ENCODE measurements at regions not wholly inside any gene's neighbourhood (a gene's known extent, or its start where the extent isn't known, plus 50 kb on each side); places are given as distances from the start of the nearest gene placed in this dataset.

- H3K36me3 ChIP-seq (ENCODE audit: control insufficient read depth in 2 of 4, insufficient read depth in 4 of 4, low read length in 3 of 4): no peaks in the 10 kb centered on the region
- H3K27ac ChIP-seq (ENCODE audit: low read depth, low read length): no peak overlapping the region
- H3K23ac ChIP-seq (ENCODE audit: insufficient read length): no peak overlapping the region
- WGBS, 2 experiments (ENCODE audit: extremely low coverage in 1 of 2, insufficient coverage in 1 of 2, insufficient read length in 1 of 2, insufficient replicate concordance in 2 of 2, low coverage in 1 of 2, low lambda C conversion rate in 2 of 2, missing lambda C conversion rate in 1 of 2): 93% methylated on average over 3 of the region's 3 CpGs; no CpG with 5 or more reads in 1 of the 2 experiments
- FAIRE-seq: no peak
- H2BK20ac ChIP-seq (ENCODE audit: low read length): no peak overlapping the region
- no peak overlapping the region for H2BK15ac ChIP-seq (ENCODE audit: low read length)
- POLR2A ChIA-PET (ENCODE audit: partially characterized antibody): no interaction called here
- H3K9me3 ChIP-seq (ENCODE audit: insufficient read depth in 2 of 2, low read depth in 1 of 2, low read length in 1 of 2): no peaks in the 10 kb centered on the region
- H3K18ac ChIP-seq (ENCODE audit: extremely low read depth, low read length): no peak overlapping the region
- DNase-seq (ENCODE audit: low read depth in 1 of 2, low spot score in 2 of 2): no peak
- CTCF ChIA-PET (ENCODE audit: partially characterized antibody): no interaction called here
- H2AK5ac ChIP-seq (ENCODE audit: low read depth, low read length): no peak overlapping the region
- H4K8ac ChIP-seq (ENCODE audit: extremely low read depth, insufficient read depth, low read length): no peak overlapping the region
- H3K56ac ChIP-seq (replicated peaks; ENCODE audit: insufficient read length, low read depth, low read length): no peak overlapping the region
- TF ChIP-seq BCL11A (IDR thresholded peaks at IDR 0.05; ENCODE audit: low read depth in 2 of 2, low read length in 2 of 2) (no peak), TAF1 (IDR thresholded peaks at IDR 0.05; ENCODE audit: low read depth, low read length) (no peak)
- H3K4me3 ChIP-seq (ENCODE audit: extremely low read depth in 1 of 4, insufficient read depth in 2 of 4, low read depth in 3 of 4, low read length in 4 of 4): no peak overlapping the region
- H3K4me2 ChIP-seq (ENCODE audit: insufficient read depth in 1 of 2, low read depth in 2 of 2, low read length in 2 of 2): no peak overlapping the region
- H3K27me3 ChIP-seq (replicated peaks in 1 of 4; ENCODE audit: control insufficient read depth in 3 of 4, extremely low read depth in 1 of 4, insufficient read depth in 3 of 4, low read length in 3 of 4): no peaks in the 10 kb centered on the region
- no peaks in the 10 kb centered on the region for H3K79me1 ChIP-seq (ENCODE audit: low read depth, low read length)
- no peak overlapping the region for H4K91ac ChIP-seq (replicated peaks; ENCODE audit: insufficient read length, low read length)
- H3K4ac ChIP-seq (replicated peaks; ENCODE audit: insufficient read length, low read depth, low read length): no peak overlapping the region
- no peaks in the 10 kb centered on the region for H3K4me1 ChIP-seq (replicated peaks in 1 of 4; ENCODE audit: control insufficient read depth in 3 of 4, insufficient read depth in 4 of 4, low read length in 3 of 4)
- H4K20me1 ChIP-seq (replicated peaks in 1 of 2; ENCODE audit: control insufficient read depth in 1 of 2, insufficient read depth in 2 of 2, low read length in 2 of 2): no peaks in the 10 kb centered on the region
- no peak overlapping the region for H2BK12ac ChIP-seq (ENCODE audit: low read depth, low read length)
- no peaks in the 10 kb centered on the region for H3K79me2 ChIP-seq (ENCODE audit: control insufficient read depth in 1 of 2, insufficient read depth in 2 of 2, low read length in 2 of 2)
- no peak overlapping the region for H2AFZ ChIP-seq (ENCODE audit: low read length)
- no peak overlapping the region for H2BK120ac ChIP-seq (replicated peaks; ENCODE audit: low read depth, low read length)
- no peak overlapping the region for H2BK5ac ChIP-seq (ENCODE audit: low read depth, low read length)
- H3K9ac ChIP-seq (replicated peaks in 1 of 4; ENCODE audit: extremely low read depth in 1 of 4, low read depth in 3 of 4, low read length in 3 of 4): no peak overlapping the region
- H3K14ac ChIP-seq (ENCODE audit: insufficient read length): no peak overlapping the region
- H3K23me2 ChIP-seq (ENCODE audit: low read depth, low read length): no peaks in the 10 kb centered on the region
- no peak overlapping the region for H4K5ac ChIP-seq (ENCODE audit: insufficient read length, low read depth, low read length)
Measured at GRCh38 chr9:26439061-26439624, 453.5 kb downstream of the CAAP1 start.
